MCF 10A (cell line): ENCODE measurements at regions not wholly inside any gene's neighbourhood (a gene's known extent, or its start where the extent isn't known, plus 50 kb on each side); places are given as distances from the start of the nearest gene placed in this dataset.

Experiments
- BruUV-seq: library from RNA; stranded (reverse); fragments of 400-500 nt; replicated peaks from 2 replicates; lab custom pipeline; 2021; lab: Mats Ljungman, UMichigan
- CTCF ChIA-PET: fragments of 300-600 bp; sonication (Branson Sonifier 250); formaldehyde crosslinking; extraction: SDS; loops from one replicate; lab custom pipeline; 2021; ENCODE audit warnings: antibody characterized with exemption, inconsistent platforms; lab: Yijun Ruan, JAX
- POLR2A ChIA-PET: fragments of 300-600, 350-650 bp; sonication (Branson Sonifier 250); formaldehyde crosslinking; extraction: SDS; loops from one replicate; lab custom pipeline; 2020; ENCODE audit warnings: antibody characterized with exemption, inconsistent platforms; lab: Yijun Ruan, JAX
- DNase-seq: peaks from one replicate; pipeline ENCODE4 v3.0.0-alpha.2; 2018; ENCODE audit not compliant: unreplicated experiment
- H3K27ac Mint-ChIP-seq: one replicate; pipeline ENCODE4 v1.8.0; 2022; ENCODE audit warnings: mild to moderate bottlenecking, low read depth, mixed read lengths; ENCODE audit not compliant: unreplicated experiment
- H3K27me3 Mint-ChIP-seq: one replicate; pipeline ENCODE4 v1.8.0; 2022; ENCODE audit warnings: mixed read lengths; ENCODE audit not compliant: insufficient read depth, unreplicated experiment
- H3K36me3 Mint-ChIP-seq: one replicate; pipeline ENCODE4 v1.8.0; 2022; ENCODE audit warnings: mild to moderate bottlenecking, moderate library complexity, mixed read lengths; ENCODE audit not compliant: insufficient read depth, unreplicated experiment
- H3K4me1 Mint-ChIP-seq: one replicate; pipeline ENCODE4 v1.8.0; 2022; ENCODE audit warnings: mixed read lengths; ENCODE audit not compliant: insufficient read depth, unreplicated experiment
- H3K4me3 Mint-ChIP-seq: one replicate; pipeline ENCODE4 v1.8.0; 2022; ENCODE audit warnings: mild to moderate bottlenecking, moderate library complexity, mixed read lengths; ENCODE audit not compliant: unreplicated experiment
- H3K9me3 Mint-ChIP-seq: one replicate; pipeline ENCODE4 v1.8.0; 2022; ENCODE audit warnings: mixed read lengths; ENCODE audit not compliant: unreplicated experiment
- CTCF ChIP-seq: fragments of 200-600 bp; IDR thresholded peaks from one replicate; pipeline ENCODE4 v1.8.0; 2022; ENCODE audit warnings: antibody characterized with exemption, mild to moderate bottlenecking; ENCODE audit not compliant: unreplicated experiment
- intact Hi-C: fragments of 100-400 bp; cut with micrococcal nuclease; formaldehyde crosslinking; loops from 2 replicates; pipeline ENCODE4 v1.14.1; 2022

- no peak for DNase-seq
- BruUV-seq, result no TSS peak
- Mint-ChIP-seq H3K4me1 (no peaks in the 10 kb centered on the region), H3K27ac (no peak overlapping the region), H3K36me3 (no peaks in the 10 kb centered on the region), H3K9me3 (no peaks in the 10 kb centered on the region), H3K4me3 (no peak overlapping the region), H3K27me3 (peaks cover 65% of the 10 kb centered on the region)
- ChIA-PET CTCF (interaction anchor here (0.6 to 1.2 kb wide), 3 partner anchors 12 to 1814 kb away, joined by 3 to 9 read pairs (median 5); no protein-coding TSS in a partner anchor), POLR2A (interaction anchor here (1.3 kb wide), 1 partner anchor 592 kb away, joined by 3 read pairs; no protein-coding TSS in a partner anchor)
- intact Hi-C loops, result no loop called here
- no peak for TF ChIP-seq CTCF
Observed at GRCh38 chr2:204133476-204133875, 196.9 kb downstream of the ICOS start.

GRCh38 chr2:204134421-204134820 lies 197.9 kb downstream of the ICOS start:
- no peak for TF ChIP-seq CTCF
- Mint-ChIP-seq H3K4me3 (no peak overlapping the region), H3K27ac (no peak overlapping the region), H3K4me1 (no peaks in the 10 kb centered on the region), H3K36me3 (no peaks in the 10 kb centered on the region), H3K9me3 (no peaks in the 10 kb centered on the region), H3K27me3 (peaks cover 71% of the 10 kb centered on the region)
- no TSS peak for BruUV-seq
- ChIA-PET CTCF (interaction anchor here (0.6 to 1.2 kb wide), 2 partner anchors 58 to 109 kb away, joined by 3 to 4 read pairs; no protein-coding TSS in a partner anchor), POLR2A (no interaction called here)
- intact Hi-C loops, result no loop called here
- DNase-seq, result no peak

GRCh38 chr2:204135752-204136151 lies 199.2 kb downstream of the ICOS start:
- BruUV-seq, result no TSS peak
- DNase-seq, result no peak
- H3K27ac Mint-ChIP-seq, result no peak overlapping the region
- ChIA-PET CTCF (no interaction called here), POLR2A (no interaction called here)
- no peak overlapping the region for H3K4me3 Mint-ChIP-seq
- H3K4me1 Mint-ChIP-seq, result no peaks in the 10 kb centered on the region
- H3K9me3 Mint-ChIP-seq, result no peaks in the 10 kb centered on the region
- no peak for TF ChIP-seq CTCF
- peaks cover 73% of the 10 kb centered on the region for H3K27me3 Mint-ChIP-seq
- intact Hi-C loops, result no loop called here
- H3K36me3 Mint-ChIP-seq, result no peaks in the 10 kb centered on the region

GRCh38 chr2:204138206-204138605 lies 201.6 kb downstream of the ICOS start:
- ChIA-PET CTCF (interaction anchor here (0.9 to 1.9 kb wide), 3 partner anchors 10 to 114 kb away, joined by 3 to 9 read pairs (median 4); no protein-coding TSS in a partner anchor), POLR2A (no interaction called here)
- intact Hi-C loops, result no loop called here
- Mint-ChIP-seq H3K36me3 (no peaks in the 10 kb centered on the region), H3K27ac (no peak overlapping the region), H3K27me3 (peaks cover 86% of the 10 kb centered on the region), H3K4me3 (no peak overlapping the region), H3K4me1 (no peaks in the 10 kb centered on the region), H3K9me3 (no peaks in the 10 kb centered on the region)
- no peak for TF ChIP-seq CTCF
- no TSS peak for BruUV-seq
- DNase-seq, result no peak
